ENCODE measurements at regions not wholly inside any gene's neighbourhood (a gene's known extent, or its start where the extent isn't known, plus 50 kb on each side); places are given as distances from the start of the nearest gene placed in this dataset.
"Not testable (repeated sequence)": the region's sequence is repeated elsewhere in the genome, so short reads cannot be mapped to it uniquely, and the experiment has no call there.

DNA sequence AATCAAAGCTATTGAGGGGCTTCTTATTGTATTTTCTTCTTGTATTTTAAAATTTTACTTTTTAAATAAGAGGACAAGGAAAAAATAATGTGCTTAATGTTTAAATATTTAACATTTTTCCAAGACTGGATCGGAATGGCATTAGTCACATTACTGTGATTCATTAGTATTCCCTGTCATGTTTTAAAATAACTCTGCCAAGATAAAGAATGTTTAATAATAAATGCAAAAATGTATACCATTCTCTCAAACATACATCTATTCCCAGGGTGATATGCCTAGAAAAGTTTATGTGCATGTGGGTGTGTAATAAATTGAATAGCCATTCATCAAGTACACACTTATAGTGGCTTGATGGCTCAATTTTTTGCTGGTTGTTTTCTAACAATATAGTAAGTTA lies 936.1 kb downstream of the PLOD2 start:
- TF ChIP-seq POLR2A (IDR thresholded peaks at IDR 0.05; ENCODE audit: low read depth, low read length): no peak
- DNase-seq (ENCODE audit: insufficient read length, low spot score): no peak

DNA sequence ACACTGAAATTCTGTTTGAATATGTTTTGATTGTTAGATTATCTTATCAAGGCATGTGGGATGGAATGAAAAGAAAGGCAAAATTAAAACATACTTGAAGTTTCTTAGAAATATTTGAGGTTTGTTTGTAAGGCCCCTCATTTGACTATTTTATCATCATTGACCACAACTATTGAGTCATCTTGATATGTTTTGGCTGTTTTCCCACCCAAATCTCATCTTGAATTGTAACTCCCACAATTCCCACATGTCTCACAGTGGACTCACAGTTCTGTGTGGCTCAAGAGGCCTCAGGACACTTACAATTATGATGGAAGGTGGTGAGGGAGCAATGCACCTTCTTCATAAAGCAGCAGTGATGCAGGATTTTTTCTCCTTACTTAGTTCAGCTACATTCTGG lies 917.1 kb downstream of the PLOD2 start:
- DNase-seq (ENCODE audit: insufficient read length, low spot score): no peak
- TF ChIP-seq POLR2A (IDR thresholded peaks at IDR 0.05; ENCODE audit: low read depth, low read length): no peak
- no peak for FAIRE-seq

More for the DNA sequence above, 936.1 kb downstream of the PLOD2 start:
- FAIRE-seq: no peak

DNA sequence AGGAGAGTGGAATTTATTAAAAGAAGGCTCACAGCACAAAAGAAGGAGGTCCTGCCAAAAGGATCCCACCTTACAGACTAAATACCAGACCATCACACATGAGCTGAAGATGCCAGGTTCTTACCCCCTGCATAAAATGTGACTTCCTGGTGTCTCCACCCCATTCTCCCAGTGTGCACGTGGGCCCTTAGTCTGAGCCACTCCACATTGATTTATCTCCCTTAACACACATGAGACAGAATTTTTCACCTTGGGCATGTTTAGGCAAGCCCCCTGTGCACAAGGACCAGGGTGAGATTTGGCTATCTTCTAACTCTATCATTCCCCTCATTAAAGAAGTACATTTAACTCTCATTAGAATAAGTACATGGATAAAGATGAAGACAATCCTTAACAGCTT lies 916.7 kb downstream of the PLOD2 start:
- TF ChIP-seq POLR2A (IDR thresholded peaks at IDR 0.05; ENCODE audit: low read depth, low read length): no peak
- FAIRE-seq (no peak), DNase-seq (ENCODE audit: insufficient read length, low spot score) (no peak)

DNA sequence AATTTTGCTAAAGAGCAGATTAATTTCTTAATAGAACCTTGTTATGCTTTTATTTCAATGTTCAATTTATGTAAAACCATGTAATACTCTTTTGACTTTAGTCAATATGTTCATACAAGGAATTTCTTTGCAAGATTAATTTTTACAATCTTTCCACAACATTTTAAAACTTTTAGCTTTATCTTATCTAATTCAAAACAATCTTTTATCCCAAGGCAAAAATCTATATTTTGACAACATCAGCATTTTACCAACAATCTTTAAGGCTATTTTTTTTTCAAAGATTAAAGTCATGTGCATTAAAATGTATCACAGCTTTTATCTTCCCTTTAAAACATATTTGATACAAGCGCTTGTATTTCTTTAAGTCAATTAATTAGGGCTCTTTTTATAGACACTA lies 914.7 kb downstream of the PLOD2 start:
- TF ChIP-seq POLR2A (IDR thresholded peaks at IDR 0.05; ENCODE audit: low read depth, low read length): no peak
- FAIRE-seq: no peak
- no peak for DNase-seq (ENCODE audit: insufficient read length, low spot score)

DNA sequence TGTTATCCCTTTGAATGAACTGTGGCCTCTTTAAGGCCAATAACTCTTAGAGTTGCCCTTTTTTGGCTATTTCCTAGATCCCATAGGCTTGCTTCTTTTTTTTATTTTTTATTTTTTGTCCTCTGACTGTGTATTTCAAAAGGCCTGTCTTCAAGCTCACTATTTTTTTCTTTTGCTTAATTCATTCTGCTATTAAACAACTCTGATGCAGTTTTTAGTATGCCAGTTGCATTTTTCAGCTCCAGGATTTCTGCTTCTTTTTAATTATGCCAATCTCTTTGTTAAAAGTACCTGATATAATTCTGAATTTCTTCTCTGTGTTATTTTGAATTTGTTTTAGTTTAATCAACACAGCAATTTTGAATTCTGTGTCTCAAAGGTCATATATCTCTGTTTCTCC lies 912.1 kb downstream of the PLOD2 start:
- DNase-seq (ENCODE audit: insufficient read length, low spot score) (no peak), FAIRE-seq (no peak)
- no peak for TF ChIP-seq POLR2A (IDR thresholded peaks at IDR 0.05; ENCODE audit: low read depth, low read length)

DNA sequence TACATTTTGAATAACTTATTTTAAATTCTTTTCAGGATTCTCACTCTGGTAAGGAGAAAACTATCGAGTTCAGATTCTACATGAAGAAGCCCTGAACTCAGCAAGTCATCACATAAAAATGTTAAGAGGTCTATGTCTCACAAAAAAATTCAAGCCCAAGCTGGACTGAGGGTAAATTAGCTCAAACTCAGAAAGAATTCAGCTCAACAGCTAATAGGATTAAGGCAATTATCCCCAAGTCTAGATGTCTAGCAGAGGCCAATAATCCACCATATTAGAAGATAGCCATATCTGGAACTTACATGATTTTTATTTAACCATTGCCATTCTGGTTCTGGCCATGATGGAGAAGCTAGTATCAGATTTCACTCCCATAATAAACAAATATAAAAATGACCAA lies 909.7 kb downstream of the PLOD2 start:
- TF ChIP-seq POLR2A (IDR thresholded peaks at IDR 0.05; ENCODE audit: low read depth, low read length): no peak
- FAIRE-seq (no peak), DNase-seq (ENCODE audit: insufficient read length, low spot score) (no peak)

DNA sequence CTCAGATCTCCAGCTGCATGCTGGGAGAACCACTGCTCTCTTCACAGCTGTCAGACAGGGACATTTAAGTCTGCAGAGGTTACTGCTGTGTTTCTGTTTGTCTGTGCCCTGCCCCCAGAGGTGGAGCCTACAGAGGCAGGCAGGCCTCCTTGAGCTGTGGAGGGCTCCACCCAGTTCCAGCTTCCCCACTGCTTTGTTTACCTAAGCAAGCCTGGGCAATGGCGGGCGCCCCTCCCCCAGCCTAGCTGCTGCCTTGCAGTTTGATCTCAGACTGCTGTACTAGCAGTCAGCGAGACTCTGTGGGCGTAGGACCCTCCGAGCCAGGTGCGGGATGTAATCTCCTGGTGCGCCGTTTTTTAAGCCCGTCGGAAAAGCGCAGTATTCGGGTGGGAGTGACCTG lies 903.0 kb downstream of the PLOD2 start:
- not testable (repeated sequence) for FAIRE-seq; DNase-seq (ENCODE audit: insufficient read length, low spot score)

DNA sequence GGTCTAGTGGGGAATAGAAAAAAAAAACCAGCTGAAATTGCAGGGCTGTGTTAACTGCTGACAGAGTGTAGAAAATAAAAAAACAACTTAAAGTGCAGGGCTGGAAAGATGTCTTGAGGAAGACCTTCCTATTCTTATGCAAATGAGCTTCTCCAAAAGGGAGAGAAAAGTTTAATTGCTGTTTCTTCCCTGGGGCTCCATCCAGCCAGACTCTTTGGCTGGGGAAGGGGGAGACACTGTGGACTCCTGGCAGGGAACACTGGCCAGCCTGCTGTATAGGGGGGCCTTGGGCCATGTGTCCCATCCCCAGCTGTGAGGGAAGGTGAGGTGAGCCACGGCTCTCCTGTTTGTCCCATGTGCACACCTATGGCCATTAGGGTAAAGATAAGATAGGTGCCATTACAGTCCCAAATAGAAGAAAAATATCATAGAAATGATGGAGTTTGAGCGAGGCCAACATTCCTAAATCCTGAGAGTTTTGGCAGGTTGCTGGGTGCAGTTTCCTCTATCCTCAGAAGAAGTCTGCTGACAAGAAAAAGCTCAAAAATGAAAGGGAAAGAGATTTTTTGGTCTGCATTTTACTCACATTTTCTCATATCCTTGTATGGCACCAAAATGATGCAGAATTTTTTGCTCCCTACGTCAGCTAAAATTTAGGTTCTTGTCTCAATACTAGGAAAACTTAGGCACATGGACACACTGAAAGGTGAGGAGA lies 901.7 kb downstream of the PLOD2 start:
- no peak for FAIRE-seq
- no peak for DNase-seq (ENCODE audit: insufficient read length, low spot score)
- TF ChIP-seq POLR2A (IDR thresholded peaks at IDR 0.05; ENCODE audit: low read depth, low read length): no peak

DNA sequence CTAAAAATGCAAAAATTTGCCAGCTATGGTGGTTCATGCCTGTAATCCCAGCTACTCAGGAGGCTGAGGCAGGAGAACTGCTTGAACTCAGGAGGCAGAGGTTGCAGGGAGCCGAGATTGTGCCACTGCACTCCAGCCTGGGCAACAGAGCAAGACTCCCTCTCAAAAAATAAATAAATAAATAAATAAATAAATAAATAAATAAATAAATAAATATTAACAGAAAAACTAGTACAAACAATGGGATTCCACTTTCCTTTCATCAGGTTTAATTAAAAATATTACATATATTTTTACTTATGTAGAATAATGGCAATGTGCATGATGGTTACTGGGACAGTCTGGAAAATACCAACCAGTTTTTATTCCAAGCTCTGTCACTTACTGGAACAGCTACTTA lies 897.5 kb downstream of the PLOD2 start:
- not testable (repeated sequence) for FAIRE-seq; DNase-seq (ENCODE audit: insufficient read length, low spot score)

DNA sequence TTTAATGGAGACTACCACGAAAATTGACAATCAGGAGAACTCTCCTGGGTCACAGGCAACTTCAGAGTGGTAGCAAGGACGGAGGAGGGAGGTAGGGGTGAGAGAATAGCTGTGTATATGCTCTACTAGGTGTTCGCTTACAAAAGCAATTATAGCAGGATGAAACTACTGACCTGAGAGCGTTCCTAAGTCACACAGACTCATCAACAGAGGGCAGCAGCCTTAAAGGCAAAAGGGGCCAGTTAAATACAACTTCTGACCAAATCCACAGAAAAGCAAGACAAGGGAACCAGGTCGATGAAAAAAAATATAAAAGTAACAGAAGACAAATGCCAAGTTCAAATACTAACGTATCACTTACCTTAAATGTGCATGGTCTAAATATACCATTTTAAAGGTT lies 894.6 kb downstream of the PLOD2 start:
- DNase-seq (ENCODE audit: insufficient read length, low spot score) (no peak), FAIRE-seq (no peak)
- TF ChIP-seq POLR2A (IDR thresholded peaks at IDR 0.05; ENCODE audit: low read depth, low read length): no peak

DNA sequence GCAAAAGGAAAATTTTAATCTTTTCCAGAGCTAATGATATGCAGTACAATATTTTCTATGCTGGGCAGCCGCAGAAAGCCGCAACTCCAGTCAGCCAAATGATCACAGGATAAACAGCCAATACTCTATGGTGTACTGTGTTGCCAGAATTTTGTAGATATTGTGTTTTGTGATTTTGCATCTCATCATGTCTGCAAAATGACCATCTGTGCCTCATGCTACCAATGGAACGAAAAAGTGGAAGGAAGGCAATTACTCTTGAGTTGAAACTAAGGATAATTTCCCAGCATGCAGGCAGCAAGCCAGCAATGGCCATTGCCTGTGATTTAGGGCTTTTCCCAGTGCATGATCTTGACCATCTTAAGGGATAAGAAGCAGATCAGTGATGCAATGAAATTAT lies 891.9 kb downstream of the PLOD2 start:
- DNase-seq (ENCODE audit: insufficient read length, low spot score): no peak
- no peak for FAIRE-seq
- TF ChIP-seq POLR2A (IDR thresholded peaks at IDR 0.05; ENCODE audit: low read depth, low read length): no peak

DNA sequence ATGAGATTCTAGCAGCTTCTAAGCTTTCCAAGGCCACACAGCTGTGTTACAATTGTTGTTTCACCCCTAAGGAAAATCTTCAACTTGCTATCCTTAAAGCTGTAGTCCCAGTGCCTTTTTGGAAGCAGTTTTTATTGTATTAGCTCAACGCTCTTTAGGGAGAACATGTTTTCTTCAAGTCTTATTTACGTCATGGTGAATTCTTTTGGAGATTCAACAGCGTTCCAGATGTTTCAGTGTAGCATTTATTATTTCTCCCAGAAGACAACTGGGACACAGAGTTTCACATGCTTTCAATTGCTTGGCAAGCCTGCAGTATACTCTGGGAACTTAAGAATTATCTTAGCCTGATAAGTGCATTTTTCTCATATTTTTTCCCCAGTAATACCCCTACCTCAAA lies 888.3 kb downstream of the PLOD2 start:
- TF ChIP-seq POLR2A (IDR thresholded peaks at IDR 0.05; ENCODE audit: low read depth, low read length): no peak
- DNase-seq (ENCODE audit: insufficient read length, low spot score): no peak
- no peak for FAIRE-seq

DNA sequence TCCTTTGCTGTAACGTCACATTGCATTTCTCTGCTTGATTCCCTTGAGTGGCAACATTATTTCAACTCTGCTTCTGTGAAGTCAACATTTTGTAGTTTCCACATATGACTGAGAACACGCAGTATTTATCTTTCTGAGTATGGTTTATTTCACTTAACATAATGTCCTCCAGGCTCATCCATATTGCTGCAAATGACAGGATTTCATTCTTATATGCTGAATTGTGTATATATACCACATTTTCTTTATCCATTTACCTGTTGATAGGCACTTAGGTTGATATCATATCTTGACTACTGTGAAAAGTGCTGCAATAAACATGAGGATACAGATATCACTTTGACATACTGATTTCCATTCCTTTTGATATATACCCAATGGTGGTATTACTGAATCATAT lies 878.5 kb downstream of the PLOD2 start:
- FAIRE-seq (no peak), DNase-seq (ENCODE audit: insufficient read length, low spot score) (no peak)
- TF ChIP-seq POLR2A (IDR thresholded peaks at IDR 0.05; ENCODE audit: low read depth, low read length): no peak

DNA sequence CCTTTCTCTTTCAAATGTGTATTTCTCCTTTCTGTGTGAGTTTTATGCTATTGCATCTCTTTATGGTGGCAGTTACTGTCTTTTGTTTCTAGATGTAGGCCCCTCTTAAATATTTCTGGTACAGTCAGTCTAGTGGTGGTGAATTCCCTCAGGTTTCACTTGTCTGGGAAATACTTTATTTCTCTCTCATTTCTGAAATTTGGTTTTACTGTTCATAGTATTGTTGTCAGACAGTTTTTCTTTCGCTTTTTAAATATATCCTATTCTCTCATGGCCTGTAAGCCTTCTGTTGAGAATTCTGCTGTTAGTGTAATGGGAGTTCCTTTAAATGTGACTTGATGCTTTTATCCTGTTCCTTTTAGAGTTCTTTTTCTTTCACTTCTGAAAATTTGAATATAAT lies 874.0 kb downstream of the PLOD2 start:
- TF ChIP-seq POLR2A (IDR thresholded peaks at IDR 0.05; ENCODE audit: low read depth, low read length): no peak
- DNase-seq (ENCODE audit: insufficient read length, low spot score) (no peak), FAIRE-seq (no peak)

DNA sequence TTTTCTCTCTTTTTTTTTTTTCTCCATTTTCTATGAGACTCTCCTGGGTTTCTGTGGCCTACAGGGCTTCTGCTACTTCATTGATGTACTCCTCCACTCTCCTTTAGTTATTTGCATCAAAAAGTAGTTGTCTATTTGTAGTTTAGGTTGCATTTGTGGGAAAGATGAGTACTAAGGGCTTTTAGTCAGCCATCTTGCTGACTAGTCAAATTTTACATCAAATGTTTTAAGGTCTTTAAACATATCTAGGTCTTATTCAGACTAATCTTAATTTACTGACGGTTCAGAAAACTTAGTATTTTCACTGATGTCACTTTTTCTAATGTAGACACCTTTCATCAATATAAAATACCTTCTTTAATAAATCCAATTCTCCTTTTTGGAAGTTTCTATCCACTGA lies 871.0 kb downstream of the PLOD2 start:
- TF ChIP-seq POLR2A (IDR thresholded peaks at IDR 0.05; ENCODE audit: low read depth, low read length): no peak
- DNase-seq (ENCODE audit: insufficient read length, low spot score) (no peak), FAIRE-seq (no peak)

DNA sequence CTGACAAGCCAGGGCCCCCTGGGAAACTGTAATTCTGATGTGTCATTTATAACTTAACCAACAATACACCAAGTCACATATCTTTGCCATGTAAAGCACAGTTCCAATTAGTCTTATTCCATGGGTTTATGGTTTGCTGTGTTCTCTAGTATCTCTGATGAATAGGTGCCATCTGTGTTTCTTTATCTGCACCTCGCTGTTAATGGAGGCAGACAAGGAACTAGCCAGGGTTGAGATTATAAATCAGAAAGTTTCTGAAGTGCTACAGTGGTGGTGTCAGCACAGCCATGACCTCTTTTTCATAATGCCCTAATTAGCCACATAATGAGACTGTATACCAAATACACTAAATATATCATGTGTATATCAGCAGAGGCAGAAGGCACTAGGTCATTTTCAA lies 866.4 kb downstream of the PLOD2 start:
- no peak for FAIRE-seq

More for the DNA sequence above, 866.4 kb downstream of the PLOD2 start:
- DNase-seq (ENCODE audit: insufficient read length, low spot score): no peak
- no peak for TF ChIP-seq POLR2A (IDR thresholded peaks at IDR 0.05; ENCODE audit: low read depth, low read length)

Measured in H54 (cell line).